Upper lobe of left lung (tissue), 6 donors: ENCODE measurements at regions not wholly inside any gene's neighbourhood (a gene's known extent, or its start where the extent isn't known, plus 50 kb on each side); places are given as distances from the start of the nearest gene placed in this dataset.

Experiments
- ATAC-seq, 2 donors: fragments of 200-7000 bp; cut with Tn5 transposase; one replicate each; pipeline ENCODE4 v1.9.1; 2022; ENCODE audit warnings: mild to moderate bottlenecking in 2 of 2, moderate library complexity in 2 of 2; ENCODE audit not compliant: low FRiP score in 2 of 2
- DNase-seq, 2 donors: peaks; one replicate each; pipeline ENCODE4 v3.0.0-alpha.2; 2019 to 2020
- H3K27ac ChIP-seq, 4 donors: fragments of 200-600 bp; sonication (generic); one replicate each; pipeline ENCODE4 v1.5.1; 2016 to 2019
- H3K27me3 ChIP-seq, 4 donors: fragments of 200-600 bp; sonication (generic); one replicate each; pipeline ENCODE4 v1.5.1; 2017 to 2019
- H3K36me3 ChIP-seq, 4 donors: fragments of 200-600 bp; sonication (generic); one replicate each; pipeline ENCODE4 v1.5.1; 2016 to 2019
- H3K4me1 ChIP-seq, 4 donors: fragments of 200-600 bp; sonication (generic); one replicate each; pipeline ENCODE4 v1.5.1; 2018 to 2019
- H3K4me3 ChIP-seq, 4 donors: fragments of 200-600 bp; sonication (generic); one replicate each; pipeline ENCODE4 v1.5.1; 2017 to 2019; ENCODE audit warnings: mild to moderate bottlenecking in 2 of 4, moderate library complexity in 1 of 4
- H3K9me3 ChIP-seq, 4 donors: fragments of 200-600 bp; sonication (generic); one replicate each; pipeline ENCODE4 v1.5.1; 2018 to 2019
- CTCF ChIP-seq, 6 experiments: fragments of 450-650 bp in 4 of 6; fragments of 200-600 bp in 2 of 6; sonication (generic) in 2 of 6; IDR thresholded peaks; one replicate each; pipeline ENCODE4 v1.5.1; 2016 to 2019; ENCODE audit warnings: antibody characterized with exemption in 6 of 6
- EP300 ChIP-seq, 4 donors: sonication (generic); formaldehyde crosslinking; IDR thresholded peaks; one replicate each; pipeline ENCODE4 v1.5.1; 2017; ENCODE audit warnings: antibody characterized with exemption in 4 of 4, control low read depth in 2 of 4
- POLR2A ChIP-seq, 4 donors: fragments of 450-650 bp; IDR thresholded peaks; one replicate each; pipeline ENCODE4 v1.5.1; 2016 to 2017; ENCODE audit warnings: antibody characterized with exemption in 4 of 4, mild to moderate bottlenecking in 2 of 4
- POLR2AphosphoS5 ChIP-seq, 2 donors: sonication (generic); formaldehyde crosslinking; IDR thresholded peaks; one replicate each; pipeline ENCODE4 v1.5.1; 2017; ENCODE audit warnings: antibody characterized with exemption in 2 of 2
- WGBS, 2 donors: methylation state at CpG; one replicate each; pipeline ENCODE4 v1.1.5; 2017 to 2018; 5-methylcytosine and 5-hydroxymethylcytosine counted together
- donor health status: DM: no; HTN: no; CAD: no; lungs with moderate emphysema.
- donor health status: DM: no; HTN: yes; CAD: no; lungs with severe emphysema.

DNA sequence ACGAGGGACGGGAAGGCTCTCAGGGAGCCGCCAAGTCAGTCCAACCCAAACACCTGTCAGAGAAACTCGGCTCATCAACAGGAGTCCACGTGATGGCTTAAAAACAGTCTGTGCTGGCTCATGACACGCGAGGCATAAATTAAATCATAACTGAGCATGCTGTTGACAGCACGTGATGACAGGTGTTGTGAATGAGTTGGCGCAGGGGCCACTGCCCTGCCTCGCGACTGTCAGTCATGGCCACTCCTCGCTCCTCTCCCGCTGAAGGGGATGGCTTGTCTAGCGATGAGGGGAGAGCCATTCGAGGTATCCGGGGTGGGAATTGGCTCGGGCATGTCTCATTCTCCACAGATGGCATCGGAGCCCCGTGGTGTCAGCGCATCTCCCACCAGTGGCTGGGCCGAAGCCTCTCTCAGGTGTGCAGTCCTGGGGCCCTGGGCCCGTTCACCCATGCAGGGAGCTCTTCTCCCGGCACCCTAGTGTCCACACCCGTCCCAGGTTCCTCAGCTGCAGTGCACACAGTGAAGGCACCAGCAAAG is 313.3 kb downstream of the BMP7 start:
- TF ChIP-seq POLR2AphosphoS5 (IDR thresholded peaks at IDR 0.05) (no peak), EP300 (IDR thresholded peaks at IDR 0.05) (no peak), CTCF (IDR thresholded peaks at IDR 0.05) (no peak), POLR2A (IDR thresholded peaks at IDR 0.05) (no peak)
- DNase-seq (peak in 1 of 2 donors; percentile 50), ATAC-seq (peak in 1 of 2 donors; percentile 6)
- Histone ChIP-seq H3K36me3 (no peaks in the 10 kb centered on the region), H3K27ac (no peak overlapping the region), H3K9me3 (no peaks in the 10 kb centered on the region), H3K27me3 (peaks cover 0 to 6% (median 0%) of the 10 kb centered on the region in 4 donors), H3K4me3 (no peak overlapping the region), H3K4me1 (no peaks in the 10 kb centered on the region)
- WGBS, 2 donors, result 80 to 81% methylated on average over 17 to 23 of the region's 24 CpGs

DNA sequence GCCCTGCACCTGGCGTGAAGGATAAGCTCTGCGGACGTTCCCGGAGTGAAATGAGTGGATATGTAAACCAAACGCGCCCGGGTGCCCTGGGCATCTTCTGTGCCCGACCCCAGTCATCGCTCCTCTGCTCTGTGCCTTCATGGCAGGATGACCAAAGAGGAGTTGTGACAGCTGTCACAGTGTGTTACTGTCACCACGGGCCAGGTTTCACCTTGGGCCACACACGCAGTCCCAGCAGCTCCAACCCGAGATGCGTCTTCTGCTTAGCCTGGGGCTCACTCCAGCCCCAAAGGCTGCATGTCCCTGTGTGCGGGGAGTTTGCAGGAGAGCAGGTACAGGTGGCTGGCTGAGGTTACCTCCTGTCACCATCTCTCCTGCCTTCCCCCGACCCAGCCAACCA is 311.6 kb downstream of the BMP7 start:
- Histone ChIP-seq H3K27me3 (peaks cover 0 to 11% (median 0%) of the 10 kb centered on the region in 4 donors), H3K27ac (no peak overlapping the region), H3K4me1 (no peaks in the 10 kb centered on the region), H3K4me3 (no peak overlapping the region), H3K36me3 (no peaks in the 10 kb centered on the region), H3K9me3 (no peaks in the 10 kb centered on the region)
- ATAC-seq (no peak), DNase-seq (peak in 1 of 2 donors; percentile 48)
- 87 to 89% methylated on average over 11 to 14 of the region's 15 CpGs for WGBS, 2 donors
- TF ChIP-seq EP300 (IDR thresholded peaks at IDR 0.05), result no peak
- TF ChIP-seq CTCF (IDR thresholded peaks at IDR 0.05), result no peak
- no peak for TF ChIP-seq POLR2AphosphoS5 (IDR thresholded peaks at IDR 0.05)
- no peak for TF ChIP-seq POLR2A (IDR thresholded peaks at IDR 0.05)

DNA sequence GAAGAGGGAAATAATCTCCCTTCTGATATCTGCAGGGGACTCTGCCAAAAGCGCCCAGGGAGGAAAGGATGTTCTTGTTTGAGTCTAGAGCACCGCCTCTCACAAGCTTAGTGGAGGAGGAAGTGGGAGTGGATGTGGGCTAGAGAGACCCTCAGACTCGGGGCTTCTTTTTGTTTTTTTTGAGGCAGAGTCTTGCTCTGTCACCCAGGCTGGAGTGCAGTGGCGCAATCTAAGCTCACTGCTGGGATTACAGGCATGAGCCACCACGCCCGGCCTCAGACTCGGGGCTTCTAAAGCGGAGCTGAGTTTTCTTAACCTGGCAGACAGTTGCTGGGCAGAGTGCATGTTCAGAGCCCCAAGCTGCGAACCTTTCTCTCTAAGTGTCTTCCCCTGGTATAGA is 310.8 kb downstream of the BMP7 start:
- no peak for ATAC-seq
- Histone ChIP-seq H3K4me1 (no peaks in the 10 kb centered on the region), H3K9me3 (no peaks in the 10 kb centered on the region), H3K27ac (no peak overlapping the region), H3K4me3 (no peak overlapping the region), H3K36me3 (no peaks in the 10 kb centered on the region), H3K27me3 (peaks cover 0 to 11% (median 0%) of the 10 kb centered on the region in 4 donors)
- no peak for DNase-seq
- WGBS, 2 donors, result 21 to 39% methylated on average over 6 to 9 of the region's 9 CpGs
- TF ChIP-seq POLR2AphosphoS5 (IDR thresholded peaks at IDR 0.05) (no peak), CTCF (IDR thresholded peaks at IDR 0.05) (no peak), EP300 (IDR thresholded peaks at IDR 0.05) (no peak), POLR2A (IDR thresholded peaks at IDR 0.05) (no peak)

GRCh38 chr20:56956534-56956933 is 309.9 kb downstream of the BMP7 start:
- Histone ChIP-seq H3K4me1 (no peaks in the 10 kb centered on the region), H3K27ac (no peak overlapping the region), H3K9me3 (no peaks in the 10 kb centered on the region), H3K36me3 (no peaks in the 10 kb centered on the region), H3K27me3 (peaks cover 0 to 11% (median 0%) of the 10 kb centered on the region in 4 donors), H3K4me3 (no peak overlapping the region)
- TF ChIP-seq POLR2AphosphoS5 (IDR thresholded peaks at IDR 0.05), result no peak
- TF ChIP-seq POLR2A (IDR thresholded peaks at IDR 0.05), result no peak
- TF ChIP-seq CTCF (IDR thresholded peaks at IDR 0.05), result no peak
- no peak for TF ChIP-seq EP300 (IDR thresholded peaks at IDR 0.05)
- ATAC-seq, result no peak
- 60 to 69% methylated on average over 7 of the region's 7 CpGs for WGBS, 2 donors
- no peak for DNase-seq
